NCI-H187 (cell line): ENCODE measurements at regions not wholly inside any gene's neighbourhood (a gene's known extent, or its start where the extent isn't known, plus 50 kb on each side); places are given as distances from the start of the nearest gene placed in this dataset.
"Not testable (repeated sequence)": the region's sequence is repeated elsewhere in the genome, so short reads cannot be mapped to it uniquely, and the experiment has no call there.

Experiments
- DNase-seq, 2 experiments: peaks; one replicate each; lab custom pipeline; 2025; lab: John Stamatoyannopoulos, UW

- DNase-seq: no peak
Observed at GRCh38 chr5:147081311-147081764, 153.5 kb upstream of the STK32A start.

DNA sequence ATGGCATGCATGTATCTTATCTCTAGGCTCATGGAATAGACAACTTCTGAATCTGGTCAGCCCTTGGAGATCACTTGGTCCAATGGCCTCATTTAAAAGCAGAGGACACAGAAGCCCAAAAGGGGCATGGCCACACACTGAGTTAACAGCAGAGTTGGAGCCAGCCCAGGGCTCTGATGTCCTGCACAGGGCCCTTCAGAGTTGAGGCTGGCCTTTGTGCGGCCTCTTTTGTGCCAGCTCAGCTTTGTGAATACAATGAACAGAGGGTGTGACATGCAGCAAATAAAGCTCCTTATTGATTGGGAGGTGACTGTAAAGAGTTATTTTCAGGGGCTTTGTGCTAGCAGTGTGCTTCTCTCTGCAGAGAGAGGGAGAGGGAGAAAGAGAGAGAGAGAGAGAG, 150.1 kb upstream of the STK32A start:
- no peak for DNase-seq

- DNase-seq: no peak
Observed at GRCh38 chr5:147085409-147085808, 149.4 kb upstream of the STK32A start.

GRCh38 chr5:147092044-147092443, 142.8 kb upstream of the STK32A start:
- DNase-seq: no peak

DNA sequence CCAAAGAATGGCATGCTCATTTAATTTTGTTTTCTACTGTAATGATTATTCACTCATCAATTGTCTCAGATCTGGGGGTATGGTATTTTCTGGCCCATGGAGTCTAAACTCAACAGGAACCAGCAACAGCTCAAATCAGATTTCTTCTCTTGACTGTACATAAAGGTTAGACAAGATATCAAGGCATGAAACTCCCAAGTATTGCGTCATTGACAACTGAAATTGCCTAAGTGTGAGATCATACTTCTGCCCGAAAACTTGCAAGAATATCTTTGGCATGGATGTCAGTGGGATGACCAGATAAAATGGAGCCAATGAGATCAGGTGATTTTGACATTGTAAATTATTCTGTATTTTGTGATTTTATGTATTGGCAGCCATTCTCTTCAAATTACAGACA, 141.7 kb upstream of the STK32A start:
- no peak for DNase-seq

GRCh38 chr5:147095740-147096139, 139.1 kb upstream of the STK32A start:
- no peak for DNase-seq

DNA sequence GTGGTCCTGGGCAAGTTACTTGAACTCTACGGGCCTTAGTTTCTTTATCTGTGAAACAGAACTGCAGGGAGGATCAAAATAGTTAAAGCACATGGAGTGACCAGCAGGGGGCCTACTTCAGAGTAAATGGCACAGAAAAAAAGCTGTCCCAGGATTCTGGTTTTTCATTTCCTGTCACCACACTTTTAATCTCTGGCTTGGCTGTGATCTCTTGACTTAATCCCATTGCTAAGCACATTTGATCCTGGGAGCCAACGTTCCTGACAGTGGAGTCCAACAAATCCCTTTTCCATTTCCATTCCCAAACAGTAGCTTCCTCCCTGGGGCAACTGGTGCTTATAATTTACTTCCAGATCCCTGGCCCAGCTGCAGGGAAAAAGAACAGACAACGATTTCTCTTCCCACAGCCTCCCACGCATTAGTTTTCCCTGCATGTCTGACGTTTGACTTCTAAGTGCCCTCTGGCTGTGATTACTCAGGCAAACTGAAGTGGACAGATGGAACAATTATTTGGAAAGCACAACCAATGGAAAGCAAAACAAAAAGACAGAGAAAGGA, 136.5 kb upstream of the STK32A start:
- peak in 1 of 2 experiments; percentile 3 for DNase-seq

GRCh38 chr5:147101659-147102369, 133.0 kb upstream of the STK32A start:
- DNase-seq: no peak

GRCh38 chr5:147112899-147113298, 121.9 kb upstream of the STK32A start:
- DNase-seq: no peak

- DNase-seq: no peak
Observed at GRCh38 chr5:147113967-147114366, 120.9 kb upstream of the STK32A start.

DNA sequence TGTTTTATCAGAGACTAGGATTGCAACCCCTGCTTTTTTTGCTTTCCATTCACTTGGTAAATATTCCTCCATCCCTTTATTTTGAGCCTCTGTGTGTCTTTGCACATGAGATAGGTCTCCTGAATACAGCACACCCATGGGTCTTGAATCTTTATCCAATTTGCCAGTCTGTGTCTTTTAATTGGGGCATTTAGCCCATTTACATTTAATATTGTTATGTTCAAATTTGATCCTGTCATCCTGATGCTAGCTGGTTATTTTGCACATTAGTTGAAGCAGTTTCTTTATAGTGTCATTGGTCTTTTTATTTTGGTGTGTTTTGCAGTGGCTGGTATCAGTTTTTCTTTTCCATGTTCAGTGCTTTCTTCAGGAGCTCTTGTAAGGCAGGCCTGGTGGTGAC, 95.1 kb upstream of the STK32A start:
- DNase-seq: not testable (repeated sequence)

DNA sequence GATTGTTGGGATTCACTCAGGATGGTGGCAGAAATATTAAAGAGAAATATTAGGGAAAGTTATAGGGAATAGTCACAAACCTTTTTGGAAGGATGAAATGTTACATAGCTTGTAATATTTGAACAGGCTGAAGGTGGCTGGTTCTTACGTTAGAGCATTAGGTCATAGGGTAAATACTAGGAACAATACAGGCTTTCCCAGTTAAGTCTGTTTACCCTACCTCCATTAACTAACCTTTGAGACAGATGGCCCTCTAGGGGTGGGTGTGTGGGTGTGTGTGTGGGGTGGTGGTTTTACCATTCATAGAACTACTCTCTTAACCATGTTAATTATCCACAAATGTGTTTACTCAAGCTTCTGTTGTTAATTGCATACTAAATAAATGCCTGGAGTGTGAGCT, 94.3 kb upstream of the STK32A start:
- DNase-seq: no peak

DNA sequence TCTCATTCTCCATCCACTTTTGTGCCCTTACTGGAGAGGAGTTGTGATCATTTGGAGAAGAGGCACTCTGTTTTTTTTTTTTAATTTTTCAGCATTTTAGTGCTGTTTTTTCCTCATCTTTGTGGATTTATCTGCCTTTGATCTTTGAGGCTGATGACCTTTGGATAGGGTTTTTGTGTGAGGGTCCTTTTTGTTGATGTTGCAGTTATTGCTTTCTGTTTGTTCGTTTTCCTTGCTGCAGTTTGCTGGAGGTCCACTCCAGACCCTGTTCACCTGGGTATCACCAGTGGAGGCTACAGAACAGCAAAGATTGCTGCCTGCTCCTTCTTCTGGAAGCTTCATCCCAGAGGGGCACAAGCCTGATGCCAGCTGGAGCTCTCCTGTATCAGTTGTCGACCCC, 93.2 kb upstream of the STK32A start:
- not testable (repeated sequence) for DNase-seq

DNA sequence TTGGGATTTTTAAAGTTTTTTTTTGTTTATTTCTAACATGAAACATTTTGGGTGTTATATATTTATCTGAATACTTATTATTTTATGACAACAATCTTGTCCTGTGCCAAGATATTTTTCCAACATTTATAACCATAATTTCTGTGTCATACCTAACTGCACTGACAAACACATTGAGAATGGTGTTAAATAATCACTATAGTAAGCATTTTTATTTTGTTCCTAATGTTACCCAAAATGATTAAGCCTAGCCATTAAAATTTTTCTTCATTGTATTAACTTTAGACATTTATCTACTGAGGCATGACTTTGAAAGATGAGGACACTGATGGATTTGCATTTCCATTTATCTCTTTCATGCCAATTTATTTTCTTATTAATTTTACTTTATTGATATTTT, 91.6 kb upstream of the STK32A start:
- DNase-seq: no peak

- no peak for DNase-seq
Observed at GRCh38 chr5:147145328-147145727, 89.5 kb upstream of the STK32A start.

DNA sequence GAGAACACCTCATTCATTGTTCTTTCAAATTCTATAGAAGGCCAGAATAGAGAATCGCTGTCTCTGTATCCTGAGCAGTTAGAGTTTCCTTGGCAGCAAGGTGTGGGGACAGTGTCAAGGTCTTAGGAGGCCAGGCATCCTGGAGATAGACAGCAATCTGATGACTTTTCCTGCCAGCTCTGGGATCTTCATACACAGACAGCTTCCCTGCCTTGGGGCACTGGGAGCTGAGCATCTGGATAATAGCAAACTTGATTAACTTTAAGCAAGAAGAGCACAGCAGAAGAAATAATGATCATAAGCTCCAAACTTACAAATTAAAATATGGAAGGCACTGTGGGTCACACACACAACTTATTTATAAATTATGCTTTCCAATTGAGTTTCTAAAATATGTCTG, 86.1 kb upstream of the STK32A start:
- no peak for DNase-seq

DNA sequence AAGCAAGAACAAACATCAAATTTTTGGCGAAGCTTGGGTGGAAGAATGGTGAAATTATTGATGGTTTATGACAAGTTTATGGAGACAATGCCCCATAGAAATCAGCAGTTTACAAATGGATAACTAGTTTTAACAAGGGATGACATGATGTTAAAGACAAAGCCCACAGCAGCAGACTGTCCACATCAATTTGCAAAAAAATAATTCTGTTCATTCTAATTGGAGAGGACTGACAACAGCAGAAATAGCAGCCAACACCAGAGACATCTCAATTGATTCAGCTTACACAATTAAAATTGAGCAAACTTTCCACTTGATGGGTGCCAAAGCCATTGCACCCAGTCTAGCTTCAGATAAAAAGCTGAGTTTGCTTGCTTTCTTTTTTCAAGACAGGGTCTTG, 82.7 kb upstream of the STK32A start:
- DNase-seq: no peak

DNA sequence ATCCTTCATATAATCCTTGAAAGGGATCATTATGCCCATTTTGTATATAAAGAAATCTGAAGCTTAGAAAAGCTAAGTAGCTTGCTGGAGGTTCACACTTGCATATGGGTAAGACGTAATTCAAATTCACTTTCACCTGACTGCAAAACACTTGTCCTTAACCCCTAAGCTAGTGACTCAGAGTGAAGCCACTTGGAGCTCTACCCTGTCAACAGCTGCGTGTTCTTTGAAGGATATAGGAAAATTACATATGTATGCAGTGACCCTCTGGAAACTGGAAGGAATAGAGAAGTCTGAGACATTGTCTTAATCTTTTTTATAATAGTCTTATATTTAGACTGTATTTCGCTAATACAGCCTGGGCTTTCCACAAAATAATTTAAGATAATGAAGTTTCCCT, 80.0 kb upstream of the STK32A start:
- DNase-seq: no peak

GRCh38 chr5:147156012-147156411, 78.8 kb upstream of the STK32A start:
- no peak for DNase-seq

GRCh38 chr5:147160902-147161700, 73.7 kb upstream of the STK32A start:
- no peak for DNase-seq

GRCh38 chr5:147162740-147163139, 72.1 kb upstream of the STK32A start:
- DNase-seq: no peak

GRCh38 chr5:147167529-147167928, 67.3 kb upstream of the STK32A start:
- no peak for DNase-seq
